Stromal cell of bone marrow (primary cell): ENCODE measurements at regions not wholly inside any gene's neighbourhood (a gene's known extent, or its start where the extent isn't known, plus 50 kb on each side); places are given as distances from the start of the nearest gene placed in this dataset.
A peak's percentile ranks its signal among the peaks of the same experiment; 100 is the strongest.

ENCODE experiments used
- DNase-seq: peaks from one replicate; pipeline ENCODE4 v3.0.0-alpha.2; 2012; ENCODE audit warnings: low read depth

- peak; percentile 17 for DNase-seq
These were observed 67.7 kb upstream of the FAM9A start for GRCh38 chrX:8868906-8869305.

- no peak for DNase-seq
These were observed 67.0 kb upstream of the FAM9A start for GRCh38 chrX:8868070-8868773.

GRCh38 chrX:8867406-8867805 lies 66.2 kb upstream of the FAM9A start:
- no peak for DNase-seq

GRCh38 chrX:8864161-8864560 lies 63.0 kb upstream of the FAM9A start:
- no peak for DNase-seq

- no peak for DNase-seq
These were observed 60.7 kb upstream of the FAM9A start for GRCh38 chrX:8861908-8862307.

- no peak for DNase-seq
These were observed 50.2 kb upstream of the FAM9A start for GRCh38 chrX:8851231-8851886.
